PC-3 (cell line): ENCODE measurements at regions not wholly inside any gene's neighbourhood (a gene's known extent, or its start where the extent isn't known, plus 50 kb on each side); places are given as distances from the start of the nearest gene placed in this dataset.

Source experiments
- ATAC-seq: fragments of 200-7000 bp; cut with Tn5 transposase; 2 replicates; pipeline ENCODE4 v1.9.1; 2020; ENCODE audit warnings: mild to moderate bottlenecking, moderate library complexity
- BruUV-seq: library from RNA; stranded (reverse); fragments of 400-500 nt; replicated peaks from 2 replicates; lab custom pipeline; 2021; lab: Mats Ljungman, UMichigan
- CTCF ChIA-PET: fragments of 300-600 bp; sonication (Branson Sonifier 250); formaldehyde crosslinking; loops from one replicate; lab custom pipeline; 2022; ENCODE audit warnings: antibody characterized with exemption; lab: Charles Lee
- POLR2A ChIA-PET: fragments of 300-600 bp; sonication (Branson Sonifier 250); formaldehyde crosslinking; loops from one replicate; lab custom pipeline; 2022; ENCODE audit warnings: antibody characterized with exemption; ENCODE audit not compliant: unreplicated experiment; lab: Charles Lee
- DNase-seq: peaks from one replicate; pipeline ENCODE4 v3.0.0-alpha.2; 2015
- H2AFZ ChIP-seq: fragments of 300-600 bp; sonication (generic); 2 replicates; pipeline ENCODE4 v1.6.0; 2016; ENCODE audit warnings: antibody characterized with exemption, low read length
- H3F3A ChIP-seq: fragments of 300-600 bp; sonication (generic); one replicate; pipeline ENCODE4 v1.6.0; 2017; ENCODE audit warnings: antibody characterized with exemption, low read length, control low read depth, mild to moderate bottlenecking; ENCODE audit not compliant: unreplicated experiment
- H3K27ac ChIP-seq: fragments of 300-600 bp; sonication (generic); 2 replicates; pipeline ENCODE4 v1.5.1; 2016; ENCODE audit warnings: mild to moderate bottlenecking, low read length
- H3K27me3 ChIP-seq: fragments of 300-600 bp; sonication (generic); 2 replicates; pipeline ENCODE4 v1.6.1; 2016; ENCODE audit warnings: low read length, mixed read lengths
- H3K36me3 ChIP-seq: fragments of 300-600 bp; sonication (generic); 2 replicates; pipeline ENCODE4 v1.6.1; 2016; ENCODE audit warnings: low read depth, mixed run types, low read length, mixed read lengths
- H3K4me1 ChIP-seq: fragments of 300-600 bp; sonication (generic); 2 replicates; pipeline ENCODE4 v1.5.1; 2016; ENCODE audit warnings: low read length; ENCODE audit not compliant: insufficient read depth
- H3K4me2 ChIP-seq: fragments of 300-600 bp; sonication (generic); 2 replicates; pipeline ENCODE4 v1.6.0; 2016; ENCODE audit warnings: low read length
- H3K4me3 ChIP-seq: fragments of 300-600 bp; sonication (generic); 2 replicates; pipeline ENCODE4 v1.5.1; 2016; ENCODE audit warnings: mild to moderate bottlenecking, low read length, mixed read lengths
- H3K79me2 ChIP-seq: fragments of 300-600 bp; sonication (generic); 2 replicates; pipeline ENCODE4 v1.6.1; 2017; ENCODE audit warnings: low read length, mixed read lengths
- H3K9ac ChIP-seq: fragments of 300-600 bp; sonication (generic); 2 replicates; pipeline ENCODE4 v1.6.0; 2016; ENCODE audit warnings: mild to moderate bottlenecking, low read length
- H3K9me2 ChIP-seq: fragments of 300-600 bp; sonication (generic); replicated peaks from 2 replicates; pipeline ENCODE4 v1.6.1; 2016; ENCODE audit warnings: mixed run types, low read length, mixed read lengths
- H3K9me3 ChIP-seq: fragments of 300-600 bp; sonication (generic); 2 replicates; pipeline ENCODE4 v1.6.1; 2016; ENCODE audit warnings: low read length, mixed read lengths
- H4K20me1 ChIP-seq: fragments of 300-600 bp; sonication (generic); 2 replicates; pipeline ENCODE4 v1.6.1; 2016; ENCODE audit warnings: low read length, mixed read lengths
- EZH2 ChIP-seq: fragments of 300-600 bp; sonication (generic); IDR thresholded peaks from one replicate; pipeline ENCODE4 v1.6.1; 2017; ENCODE audit warnings: antibody characterized with exemption, mild to moderate bottlenecking, low read length; ENCODE audit not compliant: unreplicated experiment
- EZH2phosphoT487 ChIP-seq: fragments of 300-600 bp; sonication (generic); IDR thresholded peaks from 2 replicates; pipeline ENCODE4 v1.6.1; 2018; ENCODE audit warnings: mild to moderate bottlenecking, antibody characterized with exemption, low read length, borderline replicate concordance
- intact Hi-C: fragments of 100-400 bp; cut with micrococcal nuclease; formaldehyde crosslinking; loops from 2 replicates; pipeline ENCODE4 v1.9.0; 2023
- TF ChIP-seq, protein P1 (sequence below): fragments of 300-600 bp; sonication (generic); conservative IDR thresholded peaks from 2 replicates; pipeline ENCODE4 v1.5.1; 2017; ENCODE audit warnings: antibody characterized with exemption, low read depth, mild to moderate bottlenecking, low read length

- no peaks in the 10 kb centered on the region; the same call in 1 of the 2 replicates for H3K4me1 ChIP-seq
- no peak overlapping the region for H3K4me2 ChIP-seq
- H3F3A ChIP-seq: no peaks in the 10 kb centered on the region
- DNase-seq: peak; percentile 24
- TF ChIP-seq EZH2 (no peak), EZH2phosphoT487 (no peak)
- ChIA-PET POLR2A (no interaction called here), CTCF (no interaction called here)
- no peaks in the 10 kb centered on the region for H3K9me2 ChIP-seq
- H3K9me3 ChIP-seq: no peaks in the 10 kb centered on the region
- no peaks in the 10 kb centered on the region for H3K36me3 ChIP-seq
- H3K27ac ChIP-seq: no peak overlapping the region
- no peak overlapping the region for H3K4me3 ChIP-seq
- no peak overlapping the region for H3K9ac ChIP-seq
- intact Hi-C loops: no loop called here
- no peaks in the 10 kb centered on the region for H3K79me2 ChIP-seq
- no peaks in the 10 kb centered on the region for H3K27me3 ChIP-seq
- no peak overlapping the region for H2AFZ ChIP-seq
- ATAC-seq: no peak
- no TSS peak for BruUV-seq
- no peaks in the 10 kb centered on the region for H4K20me1 ChIP-seq
These were observed 455.1 kb upstream of the CTSO start for GRCh38 chr4:156408749-156409148.

GRCh38 chr4:156401371-156401770 is 447.7 kb upstream of the CTSO start:
- no peak overlapping the region for H3K27ac ChIP-seq
- H3K27me3 ChIP-seq: no peaks in the 10 kb centered on the region
- H3K9me3 ChIP-seq: no peaks in the 10 kb centered on the region
- DNase-seq (no peak), ATAC-seq (no peak)
- intact Hi-C loops: no loop called here
- no peaks in the 10 kb centered on the region for H3K36me3 ChIP-seq
- TF ChIP-seq EZH2 (no peak), EZH2phosphoT487 (no peak)
- TF ChIP-seq, protein P1, sequence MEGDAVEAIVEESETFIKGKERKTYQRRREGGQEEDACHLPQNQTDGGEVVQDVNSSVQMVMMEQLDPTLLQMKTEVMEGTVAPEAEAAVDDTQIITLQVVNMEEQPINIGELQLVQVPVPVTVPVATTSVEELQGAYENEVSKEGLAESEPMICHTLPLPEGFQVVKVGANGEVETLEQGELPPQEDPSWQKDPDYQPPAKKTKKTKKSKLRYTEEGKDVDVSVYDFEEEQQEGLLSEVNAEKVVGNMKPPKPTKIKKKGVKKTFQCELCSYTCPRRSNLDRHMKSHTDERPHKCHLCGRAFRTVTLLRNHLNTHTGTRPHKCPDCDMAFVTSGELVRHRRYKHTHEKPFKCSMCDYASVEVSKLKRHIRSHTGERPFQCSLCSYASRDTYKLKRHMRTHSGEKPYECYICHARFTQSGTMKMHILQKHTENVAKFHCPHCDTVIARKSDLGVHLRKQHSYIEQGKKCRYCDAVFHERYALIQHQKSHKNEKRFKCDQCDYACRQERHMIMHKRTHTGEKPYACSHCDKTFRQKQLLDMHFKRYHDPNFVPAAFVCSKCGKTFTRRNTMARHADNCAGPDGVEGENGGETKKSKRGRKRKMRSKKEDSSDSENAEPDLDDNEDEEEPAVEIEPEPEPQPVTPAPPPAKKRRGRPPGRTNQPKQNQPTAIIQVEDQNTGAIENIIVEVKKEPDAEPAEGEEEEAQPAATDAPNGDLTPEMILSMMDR: no peak
- BruUV-seq: no TSS peak
- no peaks in the 10 kb centered on the region for H3K79me2 ChIP-seq
- no peaks in the 10 kb centered on the region for H3K9me2 ChIP-seq
- no peak overlapping the region for H2AFZ ChIP-seq
- no peak overlapping the region for H3K4me3 ChIP-seq
- H3K9ac ChIP-seq: no peak overlapping the region
- ChIA-PET POLR2A (no interaction called here), CTCF (no interaction called here)
- H3K4me1 ChIP-seq: no peaks in the 10 kb centered on the region
- H4K20me1 ChIP-seq: no peaks in the 10 kb centered on the region
- no peak overlapping the region for H3K4me2 ChIP-seq
- no peaks in the 10 kb centered on the region for H3F3A ChIP-seq

GRCh38 chr4:156396534-156396933 is 442.9 kb upstream of the CTSO start:
- ChIA-PET CTCF (no interaction called here), POLR2A (no interaction called here)
- Histone ChIP-seq H3K36me3 (no peaks in the 10 kb centered on the region), H3K79me2 (no peaks in the 10 kb centered on the region), H3K9ac (no peak overlapping the region), H3K4me1 (peaks cover 4% of the 10 kb centered on the region), H3K27me3 (no peaks in the 10 kb centered on the region), H2AFZ (no peak overlapping the region), H3K4me2 (no peak overlapping the region), H3K4me3 (no peak overlapping the region), H4K20me1 (no peaks in the 10 kb centered on the region), H3K9me3 (no peaks in the 10 kb centered on the region), H3K9me2 (no peaks in the 10 kb centered on the region), H3K27ac (no peak overlapping the region), H3F3A (no peaks in the 10 kb centered on the region)
- intact Hi-C loops: no loop called here
- DNase-seq: no peak
- no peak for ATAC-seq
- TF ChIP-seq EZH2: no peak
- no peak for TF ChIP-seq EZH2phosphoT487
- TF ChIP-seq, protein P1: no peak
- BruUV-seq: no TSS peak
